ENCODE measurements at regions not wholly inside any gene's neighbourhood (a gene's known extent, or its start where the extent isn't known, plus 50 kb on each side); places are given as distances from the start of the nearest gene placed in this dataset.

DNA sequence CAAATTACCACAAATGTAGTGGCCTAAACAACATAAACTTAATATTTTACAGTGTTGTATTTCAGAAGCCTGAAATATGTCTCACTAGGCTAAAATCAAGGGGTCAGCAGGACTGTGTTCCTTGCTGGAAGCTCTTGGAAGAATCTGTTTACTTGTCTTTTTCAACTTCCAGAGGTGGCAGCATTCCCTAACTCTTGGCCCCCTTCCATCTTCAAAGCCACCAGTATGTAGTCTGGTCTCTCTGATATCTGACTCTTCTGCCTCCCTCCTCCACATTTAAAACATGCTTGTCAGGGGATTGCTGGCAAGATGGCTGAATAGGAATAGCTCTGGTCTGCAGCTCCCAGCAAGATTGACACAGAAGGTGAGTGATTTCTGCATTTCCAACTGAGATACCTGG, 567.5 kb downstream of the PLA2G4A start:
- TF ChIP-seq, protein P1, sequence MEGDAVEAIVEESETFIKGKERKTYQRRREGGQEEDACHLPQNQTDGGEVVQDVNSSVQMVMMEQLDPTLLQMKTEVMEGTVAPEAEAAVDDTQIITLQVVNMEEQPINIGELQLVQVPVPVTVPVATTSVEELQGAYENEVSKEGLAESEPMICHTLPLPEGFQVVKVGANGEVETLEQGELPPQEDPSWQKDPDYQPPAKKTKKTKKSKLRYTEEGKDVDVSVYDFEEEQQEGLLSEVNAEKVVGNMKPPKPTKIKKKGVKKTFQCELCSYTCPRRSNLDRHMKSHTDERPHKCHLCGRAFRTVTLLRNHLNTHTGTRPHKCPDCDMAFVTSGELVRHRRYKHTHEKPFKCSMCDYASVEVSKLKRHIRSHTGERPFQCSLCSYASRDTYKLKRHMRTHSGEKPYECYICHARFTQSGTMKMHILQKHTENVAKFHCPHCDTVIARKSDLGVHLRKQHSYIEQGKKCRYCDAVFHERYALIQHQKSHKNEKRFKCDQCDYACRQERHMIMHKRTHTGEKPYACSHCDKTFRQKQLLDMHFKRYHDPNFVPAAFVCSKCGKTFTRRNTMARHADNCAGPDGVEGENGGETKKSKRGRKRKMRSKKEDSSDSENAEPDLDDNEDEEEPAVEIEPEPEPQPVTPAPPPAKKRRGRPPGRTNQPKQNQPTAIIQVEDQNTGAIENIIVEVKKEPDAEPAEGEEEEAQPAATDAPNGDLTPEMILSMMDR (IDR thresholded peaks at IDR 0.05; ENCODE audit: low read depth, low read length) = no peak
- no peak for TF ChIP-seq EZH2phosphoT487 (IDR thresholded peaks at IDR 0.05; ENCODE audit: low read depth)

Measured in OCI-LY3 (cell line).